Calu3 (cell line): ENCODE measurements at regions not wholly inside any gene's neighbourhood (a gene's known extent, or its start where the extent isn't known, plus 50 kb on each side); places are given as distances from the start of the nearest gene placed in this dataset.

Source experiments
- BruUV-seq: library from RNA; stranded (reverse); fragments of 400-500 nt; replicated peaks from 2 replicates; lab custom pipeline; 2021; lab: Mats Ljungman, UMichigan
- CTCF ChIA-PET: fragments of 300-600 bp; sonication (Branson Sonifier 250); formaldehyde crosslinking; loops from one replicate; lab custom pipeline; 2022; ENCODE audit warnings: antibody characterized with exemption; lab: Charles Lee
- DNase-seq: peaks from one replicate; pipeline ENCODE4 v3.0.0; 2022
- H3K27ac Mint-ChIP-seq: one replicate; pipeline ENCODE4 v1.8.0; 2022; ENCODE audit warnings: mixed read lengths; ENCODE audit not compliant: unreplicated experiment
- H3K27me3 Mint-ChIP-seq: one replicate; pipeline ENCODE4 v1.8.0; 2022; ENCODE audit warnings: mixed read lengths; ENCODE audit not compliant: unreplicated experiment
- H3K36me3 Mint-ChIP-seq: one replicate; pipeline ENCODE4 v1.8.0; 2022; ENCODE audit warnings: mild to moderate bottlenecking, moderate library complexity, mixed read lengths; ENCODE audit not compliant: insufficient read depth, unreplicated experiment
- H3K4me1 Mint-ChIP-seq: one replicate; pipeline ENCODE4 v1.8.0; 2022; ENCODE audit warnings: mild to moderate bottlenecking, low read depth, mixed read lengths; ENCODE audit not compliant: unreplicated experiment
- H3K4me3 Mint-ChIP-seq: one replicate; pipeline ENCODE4 v1.8.0; 2022; ENCODE audit warnings: mild to moderate bottlenecking, low read depth, moderate library complexity, mixed read lengths; ENCODE audit not compliant: unreplicated experiment
- H3K9me3 Mint-ChIP-seq: one replicate; pipeline ENCODE4 v1.8.0; 2022; ENCODE audit warnings: low read depth, mixed read lengths; ENCODE audit not compliant: unreplicated experiment
- CTCF ChIP-seq: fragments of 200-600 bp; IDR thresholded peaks from one replicate; pipeline ENCODE4 v1.8.0; 2022; ENCODE audit warnings: antibody characterized with exemption; ENCODE audit not compliant: unreplicated experiment
- intact Hi-C: fragments of 100-400 bp; cut with micrococcal nuclease; formaldehyde crosslinking; loops from one replicate; pipeline ENCODE4 v1.10.0; 2022; ENCODE audit not compliant: unreplicated experiment

DNA sequence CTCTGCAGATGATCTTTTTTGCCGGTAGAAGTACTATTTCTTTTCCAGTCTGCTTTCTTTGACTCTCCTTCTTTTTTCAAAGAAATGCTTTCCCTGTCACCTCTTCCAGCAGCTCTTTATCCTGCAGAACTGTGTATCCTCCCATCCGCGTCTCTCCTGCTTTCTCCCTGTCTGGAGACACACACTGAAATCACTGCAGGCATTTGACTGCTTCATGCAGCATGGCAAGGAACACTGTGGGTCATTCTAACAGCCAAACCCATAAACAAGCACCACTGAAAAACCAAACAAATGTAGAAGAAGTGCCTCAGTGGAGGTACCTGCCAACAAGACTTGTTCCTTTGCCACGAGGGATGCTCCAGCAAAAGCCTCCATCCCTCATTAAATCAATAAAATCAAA lies 403.7 kb upstream of the CITED2 start:
- H3K9me3 Mint-ChIP-seq: no peaks in the 10 kb centered on the region
- CTCF ChIA-PET: no interaction called here
- H3K27me3 Mint-ChIP-seq: no peaks in the 10 kb centered on the region
- no peak overlapping the region for H3K27ac Mint-ChIP-seq
- DNase-seq: no peak
- peaks cover 7% of the 10 kb centered on the region for H3K4me1 Mint-ChIP-seq
- intact Hi-C loops: no loop called here
- no peaks in the 10 kb centered on the region for H3K36me3 Mint-ChIP-seq
- no TSS peak for BruUV-seq
- no peak overlapping the region for H3K4me3 Mint-ChIP-seq
- no peak for TF ChIP-seq CTCF

DNA sequence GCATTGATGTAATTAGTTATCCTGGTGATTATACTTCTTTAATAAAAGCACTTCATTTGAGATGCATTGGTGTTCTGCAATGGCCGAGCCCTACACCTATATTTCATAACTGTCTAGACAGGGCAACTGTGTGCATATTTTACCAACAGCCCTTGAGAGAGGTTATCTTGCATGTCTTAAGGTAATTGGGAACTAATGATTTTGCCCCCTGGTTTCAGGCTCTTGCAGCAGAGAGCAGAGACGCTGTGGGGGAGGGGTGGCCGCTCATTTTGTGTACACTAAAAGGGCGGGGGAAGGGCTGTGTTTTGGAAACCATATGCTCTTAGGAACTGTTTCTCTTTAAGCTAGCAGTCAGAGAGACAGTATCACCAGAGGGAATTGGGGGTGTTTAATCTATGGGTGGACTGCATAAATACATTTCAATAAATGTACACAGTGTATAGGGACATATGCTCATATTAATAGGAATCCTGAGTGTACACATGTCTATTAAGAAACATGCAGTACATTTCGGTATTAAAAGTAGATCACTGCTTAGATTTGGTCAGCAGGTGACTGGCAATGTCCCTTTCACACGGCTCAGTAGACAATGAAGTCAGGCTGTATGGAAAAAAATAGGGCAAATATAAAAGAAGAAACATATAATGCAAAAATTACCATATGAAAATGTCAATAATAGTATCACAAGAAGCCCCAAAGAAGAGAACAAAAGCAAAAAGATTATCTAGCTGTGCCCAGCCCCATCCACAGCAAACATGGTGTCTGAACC lies 402.9 kb upstream of the CITED2 start:
- BruUV-seq: no TSS peak
- no peak overlapping the region for H3K27ac Mint-ChIP-seq
- CTCF ChIA-PET: no interaction called here

GRCh38 chr6:139776041-139776440 lies 401.6 kb upstream of the CITED2 start:
- BruUV-seq: no TSS peak
- Mint-ChIP-seq H3K4me3 (no peak overlapping the region), H3K4me1 (peaks cover 7% of the 10 kb centered on the region), H3K27me3 (no peaks in the 10 kb centered on the region), H3K9me3 (no peaks in the 10 kb centered on the region), H3K36me3 (no peaks in the 10 kb centered on the region), H3K27ac (no peak overlapping the region)
- TF ChIP-seq CTCF: no peak
- no peak for DNase-seq
- CTCF ChIA-PET: no interaction called here
- intact Hi-C loops: no loop called here

More for the DNA sequence above, 402.9 kb upstream of the CITED2 start:
- Mint-ChIP-seq H3K4me3 (no peak overlapping the region), H3K27me3 (no peaks in the 10 kb centered on the region), H3K4me1 (peaks cover 7% of the 10 kb centered on the region), H3K9me3 (no peaks in the 10 kb centered on the region), H3K36me3 (no peaks in the 10 kb centered on the region)
- intact Hi-C loops: no loop called here
- no peak for TF ChIP-seq CTCF
- no peak for DNase-seq

- H3K9me3 Mint-ChIP-seq: no peaks in the 10 kb centered on the region
- no peak for DNase-seq
- no peaks in the 10 kb centered on the region for H3K27me3 Mint-ChIP-seq
- CTCF ChIA-PET: no interaction called here
- no peak for TF ChIP-seq CTCF
- no peak overlapping the region for H3K4me3 Mint-ChIP-seq
- no TSS peak for BruUV-seq
- H3K4me1 Mint-ChIP-seq: peaks cover 24% of the 10 kb centered on the region
- intact Hi-C loops: loop anchor here (10.0 kb wide), 2 partner anchors 183 to 393 kb away; partner anchors contain the start of gene CITED2
- no peaks in the 10 kb centered on the region for H3K36me3 Mint-ChIP-seq
- H3K27ac Mint-ChIP-seq: no peak overlapping the region
Observed at GRCh38 chr6:139768196-139768595, 393.7 kb upstream of the CITED2 start.
